Kidney (tissue), 13 donors: ENCODE measurements at regions not wholly inside any gene's neighbourhood (a gene's known extent, or its start where the extent isn't known, plus 50 kb on each side); places are given as distances from the start of the nearest gene placed in this dataset.

Experiments
- DNase-seq, 5 donors: peaks; one replicate each; pipeline ENCODE4 v3.0.0-alpha.2; 2013 to 2020
- FAIRE-seq: peaks from 2 replicates; lab custom pipeline; 2012; peaks lifted over from hg19 to GRCh38; lab: Jason Lieb, UNC
- H3K27ac ChIP-seq, 2 donors: one replicate each; pipeline ENCODE4 v1.7.0; 2013; ENCODE audit warnings: low read depth in 2 of 2, low read length in 2 of 2, inconsistent platforms in 1 of 2
- H3K27me3 ChIP-seq: one replicate; pipeline ENCODE4 v1.7.1; 2013; ENCODE audit warnings: low read length, inconsistent platforms; ENCODE audit not compliant: control insufficient read depth, insufficient read depth
- H3K36me3 ChIP-seq, 3 donors: one replicate each; pipeline versions ENCODE4 v1.7.0 to v1.7.1; 2013; ENCODE audit warnings: low read length in 3 of 3, control low read depth in 1 of 3, inconsistent platforms in 1 of 3; ENCODE audit not compliant: insufficient read depth in 3 of 3, control insufficient read depth in 2 of 3
- H3K4me1 ChIP-seq, 3 donors: one replicate each; pipeline versions ENCODE4 v1.7.0 to v1.7.1; 2013; ENCODE audit warnings: low read length in 3 of 3, inconsistent platforms in 1 of 3, low read depth in 1 of 3; ENCODE audit not compliant: control insufficient read depth in 2 of 3, insufficient read depth in 2 of 3
- H3K4me3 ChIP-seq, 3 donors: one replicate each; pipeline versions ENCODE4 v1.7.0 to v1.8.1; 2013; ENCODE audit warnings: low read length in 3 of 3, control low read depth in 1 of 3, inconsistent platforms in 1 of 3
- H3K9ac ChIP-seq, 3 donors: one replicate each; pipeline versions ENCODE4 v1.7.0 to v1.7.1; 2013; ENCODE audit warnings: low read length in 3 of 3, control low read depth in 1 of 3, inconsistent platforms in 1 of 3
- H3K9me3 ChIP-seq, 3 donors: one replicate each; pipeline versions ENCODE4 v1.7.0 to v1.7.1; 2013; ENCODE audit warnings: low read length in 3 of 3, control low read depth in 1 of 3, inconsistent platforms in 1 of 3; ENCODE audit not compliant: control insufficient read depth in 2 of 3, insufficient read depth in 1 of 3
- intact Hi-C: fragments of 100-400 bp; cut with DNase I; formaldehyde crosslinking; loops from one replicate; pipeline ENCODE4 v1.11.1; 2022
- TF ChIP-seq, protein P1 (sequence below): IDR thresholded peaks from 3 replicates; pipeline ENCODE4 v1.5.1; 2012; ENCODE audit warnings: mild to moderate bottlenecking, moderate library complexity, borderline replicate concordance; ENCODE audit not compliant: insufficient read depth; ENCODE audit errors: extremely low read depth
- donor health status: control.
- donor health status: control.
- donor health status: control.
- donor health status: control.
- donor health status: control.
- donor health status: DM: yes; HTN: yes; CAD: no.
- donor health status: Normal renal cell carcinoma (clear cell type).

DNA sequence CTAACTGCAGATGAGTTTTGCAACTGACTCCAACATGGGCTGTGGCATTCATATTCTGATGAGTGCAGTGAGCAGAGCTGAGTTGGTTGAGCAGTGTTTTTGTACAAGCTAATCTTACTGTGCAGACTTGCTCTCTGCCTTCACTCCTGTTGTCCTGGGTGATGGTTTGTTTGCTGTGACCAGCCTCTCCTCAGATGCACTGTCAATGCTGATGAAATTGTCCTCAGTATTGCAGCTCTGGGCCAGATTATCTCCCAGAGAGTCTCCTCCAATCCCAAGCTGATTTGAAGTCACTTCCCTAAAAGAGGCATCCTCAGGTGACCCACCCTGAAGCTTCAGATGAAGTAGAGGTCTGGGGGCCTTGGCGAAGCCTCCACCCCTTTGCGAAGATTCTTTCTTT, 581.8 kb downstream of the ACTL7B start:
- Histone ChIP-seq H3K4me3 (no peak overlapping the region), H3K36me3 (no peaks in the 10 kb centered on the region), H3K4me1 (no peaks in the 10 kb centered on the region), H3K27ac (no peak overlapping the region), H3K27me3 (no peaks in the 10 kb centered on the region), H3K9ac (no peak overlapping the region), H3K9me3 (no peaks in the 10 kb centered on the region)
- FAIRE-seq: no peak
- intact Hi-C loops: no loop called here
- TF ChIP-seq, protein P1, sequence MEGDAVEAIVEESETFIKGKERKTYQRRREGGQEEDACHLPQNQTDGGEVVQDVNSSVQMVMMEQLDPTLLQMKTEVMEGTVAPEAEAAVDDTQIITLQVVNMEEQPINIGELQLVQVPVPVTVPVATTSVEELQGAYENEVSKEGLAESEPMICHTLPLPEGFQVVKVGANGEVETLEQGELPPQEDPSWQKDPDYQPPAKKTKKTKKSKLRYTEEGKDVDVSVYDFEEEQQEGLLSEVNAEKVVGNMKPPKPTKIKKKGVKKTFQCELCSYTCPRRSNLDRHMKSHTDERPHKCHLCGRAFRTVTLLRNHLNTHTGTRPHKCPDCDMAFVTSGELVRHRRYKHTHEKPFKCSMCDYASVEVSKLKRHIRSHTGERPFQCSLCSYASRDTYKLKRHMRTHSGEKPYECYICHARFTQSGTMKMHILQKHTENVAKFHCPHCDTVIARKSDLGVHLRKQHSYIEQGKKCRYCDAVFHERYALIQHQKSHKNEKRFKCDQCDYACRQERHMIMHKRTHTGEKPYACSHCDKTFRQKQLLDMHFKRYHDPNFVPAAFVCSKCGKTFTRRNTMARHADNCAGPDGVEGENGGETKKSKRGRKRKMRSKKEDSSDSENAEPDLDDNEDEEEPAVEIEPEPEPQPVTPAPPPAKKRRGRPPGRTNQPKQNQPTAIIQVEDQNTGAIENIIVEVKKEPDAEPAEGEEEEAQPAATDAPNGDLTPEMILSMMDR: no peak
- no peak for DNase-seq

DNA sequence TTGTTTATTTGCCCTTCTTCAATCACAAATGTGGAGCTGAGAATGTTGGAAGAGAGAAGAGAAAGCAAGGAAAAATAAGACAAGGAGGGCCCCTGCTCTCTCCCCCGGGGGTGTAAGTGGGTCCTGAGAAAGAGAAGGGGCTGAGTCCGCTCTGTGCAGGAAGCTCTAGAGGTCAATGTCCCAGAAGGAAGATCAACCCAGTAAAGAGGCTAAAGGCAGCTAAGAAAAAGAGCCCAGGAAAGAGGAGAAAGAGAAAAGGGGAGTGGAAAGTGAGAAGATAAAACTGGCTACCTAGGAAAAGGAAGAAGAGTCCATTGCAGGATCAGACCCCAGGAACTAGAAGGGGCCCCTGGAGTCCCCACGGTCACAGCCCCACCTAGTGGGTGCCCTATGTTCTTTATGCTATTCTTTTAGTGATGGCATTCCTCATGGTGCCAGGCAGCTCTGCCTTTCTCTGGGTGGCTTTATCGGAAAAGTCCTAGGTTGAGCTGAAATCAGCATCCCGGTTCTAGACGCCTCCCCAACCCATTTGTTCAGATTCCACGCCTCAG, 583.4 kb downstream of the ACTL7B start:
- intact Hi-C loops: no loop called here
- Histone ChIP-seq H3K9me3 (no peaks in the 10 kb centered on the region), H3K4me3 (peak overlapping the region; percentile 27 to 60 (median 37)), H3K27ac (peak overlapping the region in 1 of 2 donors; percentile 30), H3K4me1 (no peaks in the 10 kb centered on the region), H3K36me3 (no peaks in the 10 kb centered on the region), H3K9ac (no peak overlapping the region), H3K27me3 (no peaks in the 10 kb centered on the region)
- FAIRE-seq (no peak), DNase-seq (peak; percentile 34 to 67 (median 53))
- TF ChIP-seq, protein P1: peak; percentile 37

DNA sequence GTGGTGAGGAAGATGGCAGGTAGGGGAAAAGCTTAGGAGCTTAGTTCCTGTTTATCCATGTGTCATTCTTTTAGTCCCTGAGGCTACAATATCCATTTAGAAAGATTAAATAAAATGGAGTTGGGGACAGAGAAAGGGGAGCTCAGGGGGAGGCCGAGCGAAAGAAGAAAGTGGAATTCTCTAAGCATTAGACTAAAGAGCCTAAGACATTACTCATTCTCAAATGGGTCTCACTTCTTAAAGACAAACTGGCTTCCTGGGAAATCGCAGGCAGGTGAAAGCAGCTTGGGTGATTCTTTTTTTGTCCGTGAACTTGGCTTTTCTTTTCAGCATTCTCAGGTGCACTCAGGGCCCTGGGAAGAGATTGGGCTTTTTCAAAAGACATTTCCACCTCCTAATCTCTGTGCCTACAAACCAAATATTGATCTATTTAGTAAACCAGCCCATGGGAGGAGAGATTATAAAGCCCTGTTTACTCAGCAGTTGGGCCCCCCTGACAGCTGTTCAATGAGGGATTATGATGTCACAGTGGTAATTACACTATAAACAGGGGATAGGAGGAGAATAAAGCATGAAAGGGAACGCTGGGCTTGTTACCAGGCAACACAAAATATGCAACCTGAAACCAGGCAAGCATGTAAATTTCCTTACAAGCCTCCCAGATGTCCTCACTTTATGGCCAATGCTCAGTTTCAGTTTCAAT, 584.0 kb downstream of the ACTL7B start:
- no peak overlapping the region for H3K9ac ChIP-seq
- DNase-seq: peak in 4 of 5 donors; percentile 49 to 92 (median 76)
- TF ChIP-seq, protein P1: no peak

More for the DNA sequence above, 584.0 kb downstream of the ACTL7B start:
- Histone ChIP-seq H3K4me3 (peak overlapping the region; percentile 27 to 60 (median 37)), H3K9me3 (no peaks in the 10 kb centered on the region), H3K4me1 (no peaks in the 10 kb centered on the region), H3K27me3 (no peaks in the 10 kb centered on the region), H3K27ac (peak overlapping the region in 1 of 2 donors; percentile 30), H3K36me3 (no peaks in the 10 kb centered on the region)
- intact Hi-C loops: no loop called here
- no peak for FAIRE-seq
